ENCODE measurements at regions not wholly inside any gene's neighbourhood (a gene's known extent, or its start where the extent isn't known, plus 50 kb on each side); places are given as distances from the start of the nearest gene placed in this dataset.

- TF ChIP-seq CTCF (IDR thresholded peaks at IDR 0.05) (no peak), REST (IDR thresholded peaks at IDR 0.05; ENCODE audit: insufficient read depth in 1 of 2, low read depth in 2 of 2, low read length in 1 of 2) (no peak), POLR2AphosphoS5 (IDR thresholded peaks at IDR 0.05; ENCODE audit: low read depth, low read length) (no peak)
Observed at GRCh38 chr14:42078345-42078744, 471.7 kb downstream of the LRFN5 start.

Data from Panc1 (cell line).